Transverse colon (tissue), 4 donors: ENCODE measurements at regions not wholly inside any gene's neighbourhood (a gene's known extent, or its start where the extent isn't known, plus 50 kb on each side); places are given as distances from the start of the nearest gene placed in this dataset.

Experiments used
- DNase-seq: peaks from one replicate; pipeline ENCODE4 v3.0.0-alpha.2; 2019
- H3K27ac ChIP-seq, 4 donors: fragments of 200-600 bp; sonication (generic); 2 replicates each; pipeline ENCODE4 v1.5.1; 2016 to 2018; ENCODE audit warnings: inconsistent platforms in 4 of 4
- H3K27me3 ChIP-seq: fragments of 200-600 bp; sonication (generic); 2 replicates; pipeline ENCODE4 v1.5.1; 2017; ENCODE audit warnings: inconsistent platforms
- H3K36me3 ChIP-seq, 4 donors: fragments of 200-600 bp; sonication (generic); 2 replicates each; pipeline ENCODE4 v1.5.1; 2017 to 2019; ENCODE audit warnings: inconsistent platforms in 4 of 4
- H3K4me1 ChIP-seq, 4 donors: fragments of 200-600 bp; sonication (generic); 2 replicates each; pipeline ENCODE4 v1.5.1; 2017 to 2020; ENCODE audit warnings: inconsistent platforms in 4 of 4
- H3K4me3 ChIP-seq, 4 donors: fragments of 200-600 bp; sonication (generic); 1 replicate in 1 of 4; 2 replicates in 3 of 4; pipeline versions ENCODE4 v1.5.1 to v1.6.1; 2017 to 2019; ENCODE audit warnings: inconsistent platforms in 4 of 4
- H3K9me3 ChIP-seq, 2 donors: fragments of 200-600 bp; sonication (generic); 2 replicates each; pipeline ENCODE4 v1.5.1; 2017 to 2019; ENCODE audit warnings: inconsistent platforms in 2 of 2
- CTCF ChIP-seq, 5 experiments: fragments of 200-600 bp in 3 of 5; fragments of 450-650 bp in 2 of 5; sonication (generic) in 3 of 5; IDR thresholded peaks; 1 replicate in 2 of 5; 2 replicates in 3 of 5; pipeline ENCODE4 v1.5.1; 2016 to 2017; ENCODE audit warnings: antibody characterized with exemption in 5 of 5, inconsistent platforms in 3 of 5, mild to moderate bottlenecking in 2 of 5, moderate library complexity in 1 of 5
- EP300 ChIP-seq: sonication (generic); formaldehyde crosslinking; IDR thresholded peaks from one replicate; pipeline ENCODE4 v1.6.1; 2017; ENCODE audit warnings: antibody characterized with exemption, low read depth
- POLR2A ChIP-seq: fragments of 450-650 bp; IDR thresholded peaks from one replicate; pipeline ENCODE4 v1.6.1; 2016; ENCODE audit warnings: antibody characterized with exemption, mild to moderate bottlenecking, moderate library complexity
- POLR2AphosphoS5 ChIP-seq, 3 donors: sonication (generic); formaldehyde crosslinking; IDR thresholded peaks; one replicate each; pipeline ENCODE4 v1.6.1; 2016; ENCODE audit warnings: antibody characterized with exemption in 3 of 3
- whole genome bisulfite sequencing, 2 donors: methylation state at CpG; one replicate each; pipeline ENCODE4 v1.1.5; 2018; ENCODE audit warnings: low coverage in 1 of 2; 5-methylcytosine and 5-hydroxymethylcytosine counted together
- in situ Hi-C, 4 donors: fragments of 200-750 bp; cut with MboI; loops; one replicate each; pipeline versions ENCODE4 v1.15.0 to v1.15.1; 2017; ENCODE audit warnings: low sequenced_read_pairs in 3 of 4, low pct_ligation_motif_present in 1 of 4, low pct_unique_long_range_greater_than_20kb in 1 of 4
- intact Hi-C: fragments of 100-400 bp; cut with DNase I; formaldehyde crosslinking; loops from one replicate; pipeline ENCODE4 v1.15.1; 2023; ENCODE audit warnings: low total_unique reads

DNA sequence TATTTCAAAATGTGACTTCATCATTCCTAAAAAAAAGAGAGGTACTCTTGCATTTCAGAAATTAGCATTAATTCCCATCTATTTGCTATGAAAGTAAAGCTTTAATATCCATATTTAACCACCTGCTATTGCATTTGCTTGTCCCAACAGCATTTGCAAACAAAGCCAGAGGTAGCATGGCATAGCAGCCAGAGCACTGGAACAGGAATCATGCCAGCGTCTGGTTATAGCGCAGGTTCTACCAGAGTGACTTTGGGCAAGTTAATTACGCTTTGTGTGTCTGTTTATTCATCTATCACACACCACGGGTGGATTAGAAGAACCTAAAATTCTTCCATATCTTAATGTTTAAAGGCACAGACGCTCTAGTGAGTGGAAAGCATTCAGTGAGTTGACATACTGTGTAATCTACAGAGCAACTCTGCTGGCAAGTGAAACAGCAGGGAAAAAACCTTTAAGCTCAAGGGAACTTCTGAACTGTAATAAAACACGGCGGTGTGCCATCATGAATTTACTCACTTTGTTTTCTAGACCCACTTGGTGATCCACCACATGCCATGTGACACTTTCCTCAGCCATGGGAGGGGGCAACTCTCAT is 76.6 kb upstream of the QRFPR start:
- DNase-seq: no peak
- intact Hi-C loops: no loop called here
- Histone ChIP-seq H3K27me3 (no peaks in the 10 kb centered on the region), H3K4me3 (no peak overlapping the region), H3K4me1 (no peaks in the 10 kb centered on the region), H3K9me3 (no peaks in the 10 kb centered on the region), H3K27ac (no peak overlapping the region), H3K36me3 (no peaks in the 10 kb centered on the region)
- in situ Hi-C loops: loop anchor here in 1 of 4 donors (25.0 kb wide), 1 partner anchor 280 kb away; no protein-coding TSS in a partner anchor
- WGBS, 2 donors: 31 to 43% methylated on average over 5 to 7 of the region's 7 CpGs
- TF ChIP-seq POLR2A (no peak), CTCF (IDR thresholded peaks at IDR 0.05) (no peak), EP300 (no peak), POLR2AphosphoS5 (IDR thresholded peaks at IDR 0.05) (no peak)

DNA sequence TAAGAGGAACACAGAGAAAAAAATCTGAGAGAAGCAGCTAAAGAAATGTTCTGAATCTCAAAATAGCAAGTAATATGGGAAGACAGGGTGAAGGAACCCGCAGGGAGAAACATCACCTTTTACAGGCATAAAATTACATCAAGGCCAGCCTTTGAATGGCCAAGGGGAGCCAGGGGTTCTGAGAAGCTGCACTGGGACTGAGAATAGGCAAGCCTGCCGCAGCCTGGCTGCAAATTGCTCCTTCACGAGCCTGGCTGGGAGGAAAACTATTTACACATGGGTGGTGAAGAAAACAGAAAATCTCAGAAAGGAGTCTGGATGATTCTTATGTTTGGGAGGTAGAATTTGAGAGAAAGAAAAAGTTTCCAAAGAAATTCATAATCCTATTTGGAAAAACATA is 74.5 kb upstream of the QRFPR start:
- Histone ChIP-seq H3K27me3 (no peaks in the 10 kb centered on the region), H3K27ac (no peak overlapping the region), H3K4me1 (no peaks in the 10 kb centered on the region), H3K4me3 (no peak overlapping the region), H3K9me3 (no peaks in the 10 kb centered on the region), H3K36me3 (no peaks in the 10 kb centered on the region)
- no peak for DNase-seq
- TF ChIP-seq POLR2A (no peak), POLR2AphosphoS5 (IDR thresholded peaks at IDR 0.05) (no peak), CTCF (IDR thresholded peaks at IDR 0.05) (no peak), EP300 (no peak)
- intact Hi-C loops: no loop called here
- WGBS, 2 donors: 50 to 63% methylated on average over 3 of the region's 3 CpGs
- in situ Hi-C loops: loop anchor here in 1 of 4 donors (25.0 kb wide), 1 partner anchor 282 kb away; no protein-coding TSS in a partner anchor

DNA sequence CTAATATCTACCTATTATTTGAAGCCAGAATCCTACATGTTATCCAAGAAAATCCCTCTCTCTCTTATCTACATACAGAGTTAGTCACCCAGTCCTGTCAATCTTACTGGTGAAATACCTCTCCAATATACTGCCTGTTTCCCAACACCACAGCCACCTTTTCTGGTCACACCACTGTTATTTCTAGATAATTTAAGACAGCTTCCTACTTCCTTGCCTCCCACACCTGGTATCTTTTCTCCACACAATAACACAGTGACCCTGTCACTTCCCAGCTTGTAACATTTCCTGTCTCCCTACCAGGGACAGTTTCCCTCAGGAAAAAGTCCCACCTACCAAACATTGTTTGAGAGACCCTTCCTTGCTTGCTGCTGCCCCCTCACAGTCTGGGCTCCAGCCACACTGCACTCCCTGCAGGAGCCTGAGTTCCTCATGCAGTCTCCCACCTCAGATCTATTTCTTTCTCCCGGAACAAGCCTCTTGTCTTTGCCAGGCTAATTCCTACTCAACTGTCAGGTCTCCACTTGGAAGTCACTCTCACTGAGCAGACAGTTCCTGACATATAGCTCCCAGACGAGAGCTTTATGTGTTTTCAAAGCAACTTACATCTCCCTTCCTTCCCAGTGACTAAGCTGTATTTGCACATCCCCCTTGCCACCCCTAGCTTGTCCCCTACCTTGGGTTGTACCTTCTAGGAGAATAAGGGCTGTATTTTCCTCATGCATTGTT is 73.6 kb upstream of the QRFPR start:
- no peaks in the 10 kb centered on the region for H3K4me1 ChIP-seq
- H3K4me3 ChIP-seq: no peak overlapping the region
- no peak for DNase-seq
- no peak overlapping the region for H3K27ac ChIP-seq
- H3K27me3 ChIP-seq: no peaks in the 10 kb centered on the region
- in situ Hi-C loops: loop anchor here in 1 of 4 donors (25.0 kb wide), 1 partner anchor 283 kb away; no protein-coding TSS in a partner anchor
- no peaks in the 10 kb centered on the region for H3K36me3 ChIP-seq
- no peak for TF ChIP-seq POLR2A
- TF ChIP-seq CTCF (IDR thresholded peaks at IDR 0.05): no peak
- no peak for TF ChIP-seq POLR2AphosphoS5 (IDR thresholded peaks at IDR 0.05)
- no peak for TF ChIP-seq EP300
- no peaks in the 10 kb centered on the region for H3K9me3 ChIP-seq
- WGBS, 2 donors: 45% methylated on average over 2 of the region's 2 CpGs; no CpG with 5 or more reads in 1 of the 2 donors
- intact Hi-C loops: no loop called here

GRCh38 chr4:121451310-121451709 is 70.5 kb upstream of the QRFPR start:
- no peak for DNase-seq
- intact Hi-C loops (no loop called here), in situ Hi-C loops (loop anchor here in 1 of 4 donors (25.0 kb wide), 1 partner anchor 286 kb away; no protein-coding TSS in a partner anchor)
- no peak for TF ChIP-seq CTCF (IDR thresholded peaks at IDR 0.05)
- no peak for TF ChIP-seq POLR2A
- TF ChIP-seq EP300: no peak
- no peak for TF ChIP-seq POLR2AphosphoS5 (IDR thresholded peaks at IDR 0.05)
- Histone ChIP-seq H3K27me3 (no peaks in the 10 kb centered on the region), H3K27ac (no peak overlapping the region), H3K9me3 (no peaks in the 10 kb centered on the region), H3K36me3 (no peaks in the 10 kb centered on the region), H3K4me3 (no peak overlapping the region), H3K4me1 (peaks cover 0 to 9% (median 2%) of the 10 kb centered on the region in 4 donors)
- WGBS, 2 donors: 69% methylated on average over 1 of the region's 1 CpG; no CpG with 5 or more reads in 1 of the 2 donors
